ENCODE measurements at regions not wholly inside any gene's neighbourhood (a gene's known extent, or its start where the extent isn't known, plus 50 kb on each side); places are given as distances from the start of the nearest gene placed in this dataset.
A peak's percentile ranks its signal among the peaks of the same experiment; 100 is the strongest.

- Histone ChIP-seq H3K36me3 (no peaks in the 10 kb centered on the region), H3K27ac (peak overlapping the region; percentile 32 to 77 (median 71)), H3K4me1 (peaks cover 0 to 27% (median 14%) of the 10 kb centered on the region in 4 donors), H3K27me3 (no peaks in the 10 kb centered on the region), H3K4me3 (no peak overlapping the region), H3K9me3 (no peaks in the 10 kb centered on the region)
- TF ChIP-seq POLR2AphosphoS5 (IDR thresholded peaks at IDR 0.05), result peak in 1 of 3 donors; percentile 46
- TF ChIP-seq, protein P1, sequence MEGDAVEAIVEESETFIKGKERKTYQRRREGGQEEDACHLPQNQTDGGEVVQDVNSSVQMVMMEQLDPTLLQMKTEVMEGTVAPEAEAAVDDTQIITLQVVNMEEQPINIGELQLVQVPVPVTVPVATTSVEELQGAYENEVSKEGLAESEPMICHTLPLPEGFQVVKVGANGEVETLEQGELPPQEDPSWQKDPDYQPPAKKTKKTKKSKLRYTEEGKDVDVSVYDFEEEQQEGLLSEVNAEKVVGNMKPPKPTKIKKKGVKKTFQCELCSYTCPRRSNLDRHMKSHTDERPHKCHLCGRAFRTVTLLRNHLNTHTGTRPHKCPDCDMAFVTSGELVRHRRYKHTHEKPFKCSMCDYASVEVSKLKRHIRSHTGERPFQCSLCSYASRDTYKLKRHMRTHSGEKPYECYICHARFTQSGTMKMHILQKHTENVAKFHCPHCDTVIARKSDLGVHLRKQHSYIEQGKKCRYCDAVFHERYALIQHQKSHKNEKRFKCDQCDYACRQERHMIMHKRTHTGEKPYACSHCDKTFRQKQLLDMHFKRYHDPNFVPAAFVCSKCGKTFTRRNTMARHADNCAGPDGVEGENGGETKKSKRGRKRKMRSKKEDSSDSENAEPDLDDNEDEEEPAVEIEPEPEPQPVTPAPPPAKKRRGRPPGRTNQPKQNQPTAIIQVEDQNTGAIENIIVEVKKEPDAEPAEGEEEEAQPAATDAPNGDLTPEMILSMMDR (IDR thresholded peaks at IDR 0.05), result no peak
- 50 to 61% methylated on average over 1 of the region's 1 CpG for WGBS, 2 donors (ENCODE audit: low coverage in 1 of 2)
- DNase-seq, result no peak
- in situ Hi-C loops (cut with MboI; ENCODE audit: low pct_ligation_motif_present in 1 of 4, low pct_unique_long_range_greater_than_20kb in 1 of 4, low sequenced_read_pairs in 3 of 4) (loop anchor here in 1 of 4 donors (25.0 kb wide), 1 partner anchor 695 kb away; the partner anchor contains the start of gene CDH11), intact Hi-C loops (cut with DNase I; ENCODE audit: low total_unique reads) (no loop called here)
Observed at GRCh38 chr16:64417711-64418227, 704.1 kb downstream of the CDH11 start.

DNA sequence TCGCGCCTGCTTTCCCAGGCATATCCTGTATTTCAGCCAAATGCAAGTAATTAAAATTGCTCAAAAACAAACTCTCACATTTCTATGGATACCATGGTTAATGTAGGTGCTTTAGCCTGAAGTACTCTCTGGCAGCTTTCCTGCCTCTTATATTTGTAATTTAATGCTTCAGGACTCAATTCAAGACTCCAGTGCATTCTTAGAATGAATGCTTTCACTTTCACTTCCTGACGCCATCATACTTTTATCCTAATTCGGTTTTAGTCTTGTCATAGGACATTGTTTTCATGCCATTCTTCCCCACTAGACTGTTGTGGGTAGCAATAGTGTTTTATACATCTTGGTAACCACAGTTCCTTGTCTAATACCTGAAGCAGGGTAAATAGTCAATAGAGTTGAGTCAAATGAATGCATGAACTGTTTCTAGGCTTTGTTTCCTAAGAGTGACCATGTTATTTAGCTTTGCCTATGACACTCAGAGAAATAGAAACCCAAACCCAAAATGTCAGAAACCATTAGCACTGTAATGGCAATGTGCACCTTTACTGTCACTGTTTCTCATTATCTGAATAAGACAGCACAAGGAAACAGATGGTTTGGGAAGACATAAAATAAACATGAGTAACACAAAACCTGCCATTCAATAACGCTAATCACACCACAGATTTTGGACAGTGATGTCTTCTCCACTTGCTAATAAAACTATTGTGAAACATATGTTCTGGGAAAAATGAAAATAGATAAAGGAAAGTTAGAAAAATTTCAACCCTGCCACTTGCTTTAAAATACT lies 705.5 kb downstream of the CDH11 start:
- intact Hi-C loops (cut with DNase I; ENCODE audit: low total_unique reads), result no loop called here
- Histone ChIP-seq H3K9me3 (no peaks in the 10 kb centered on the region), H3K4me3 (peak overlapping the region in 1 of 4 donors; percentile 20), H3K4me1 (peaks cover 0 to 27% (median 14%) of the 10 kb centered on the region in 4 donors), H3K36me3 (no peaks in the 10 kb centered on the region), H3K27ac (peak overlapping the region in 3 of 4 donors; percentile 10 to 21 (median 10)), H3K27me3 (no peaks in the 10 kb centered on the region)
- TF ChIP-seq, protein P1 (IDR thresholded peaks at IDR 0.05), result no peak
- no peak for TF ChIP-seq POLR2AphosphoS5 (IDR thresholded peaks at IDR 0.05)
- no peak for TF ChIP-seq POLR2A (IDR thresholded peaks at IDR 0.05)
- TF ChIP-seq EP300 (IDR thresholded peaks at IDR 0.05; ENCODE audit: low read depth), result no peak
- DNase-seq, result no peak
- 49 to 50% methylated on average over 5 of the region's 5 CpGs for WGBS, 2 donors (ENCODE audit: low coverage in 1 of 2)
- in situ Hi-C loops (cut with MboI; ENCODE audit: low pct_ligation_motif_present in 1 of 4, low pct_unique_long_range_greater_than_20kb in 1 of 4, low sequenced_read_pairs in 3 of 4), result loop anchor here in 1 of 4 donors (25.0 kb wide), 1 partner anchor 696 kb away; the partner anchor contains the start of gene CDH11

DNA sequence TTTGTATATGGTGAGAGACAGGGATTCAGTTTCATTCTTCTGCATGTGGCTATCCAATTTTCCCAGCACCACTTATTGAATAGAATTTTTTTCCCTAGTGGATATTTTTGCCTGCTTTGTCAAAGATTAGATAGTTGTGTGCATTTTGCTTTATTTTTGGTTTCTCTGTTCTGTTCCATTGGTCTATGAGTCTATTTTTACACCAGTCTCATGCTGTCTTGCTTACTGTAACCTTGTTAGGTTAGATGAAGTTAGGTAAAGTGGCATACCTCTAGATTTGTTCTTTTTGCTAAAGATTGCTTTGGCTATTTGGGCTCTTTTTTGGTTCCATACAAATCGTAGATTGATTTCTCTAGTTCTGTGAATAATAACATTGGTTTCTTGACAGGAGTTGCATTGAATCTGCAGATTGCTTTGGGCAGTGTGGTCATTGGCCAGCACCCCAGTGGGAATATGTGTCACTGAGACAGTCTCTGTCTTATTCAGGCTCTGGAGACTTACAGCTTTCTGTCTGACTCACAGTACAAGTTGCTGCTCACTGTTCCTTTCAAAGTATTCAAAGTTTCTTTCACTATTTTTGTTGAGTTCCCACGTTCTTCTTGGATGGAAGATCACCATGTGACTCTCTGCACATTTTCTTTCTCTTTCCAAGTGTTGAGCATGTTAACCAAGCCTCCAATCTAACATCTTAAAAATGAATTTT lies 709.1 kb downstream of the CDH11 start:
- Histone ChIP-seq H3K36me3 (no peaks in the 10 kb centered on the region), H3K27me3 (no peaks in the 10 kb centered on the region), H3K4me1 (peaks cover 0 to 14% (median 7%) of the 10 kb centered on the region in 4 donors), H3K27ac (no peak overlapping the region), H3K9me3 (no peaks in the 10 kb centered on the region), H3K4me3 (no peak overlapping the region)
- WGBS, 2 donors (ENCODE audit: low coverage in 1 of 2), result 62 to 73% methylated on average over 2 of the region's 2 CpGs
- DNase-seq, result no peak
- in situ Hi-C loops (cut with MboI; ENCODE audit: low pct_ligation_motif_present in 1 of 4, low pct_unique_long_range_greater_than_20kb in 1 of 4, low sequenced_read_pairs in 3 of 4), result loop anchor here in 1 of 4 donors (25.0 kb wide), 1 partner anchor 700 kb away; the partner anchor contains the start of gene CDH11
- TF ChIP-seq POLR2AphosphoS5 (IDR thresholded peaks at IDR 0.05), result no peak
- TF ChIP-seq, protein P1 (IDR thresholded peaks at IDR 0.05), result no peak
- no peak for TF ChIP-seq EP300 (IDR thresholded peaks at IDR 0.05; ENCODE audit: low read depth)
- TF ChIP-seq POLR2A (IDR thresholded peaks at IDR 0.05), result no peak
- intact Hi-C loops (cut with DNase I; ENCODE audit: low total_unique reads), result no loop called here

DNA sequence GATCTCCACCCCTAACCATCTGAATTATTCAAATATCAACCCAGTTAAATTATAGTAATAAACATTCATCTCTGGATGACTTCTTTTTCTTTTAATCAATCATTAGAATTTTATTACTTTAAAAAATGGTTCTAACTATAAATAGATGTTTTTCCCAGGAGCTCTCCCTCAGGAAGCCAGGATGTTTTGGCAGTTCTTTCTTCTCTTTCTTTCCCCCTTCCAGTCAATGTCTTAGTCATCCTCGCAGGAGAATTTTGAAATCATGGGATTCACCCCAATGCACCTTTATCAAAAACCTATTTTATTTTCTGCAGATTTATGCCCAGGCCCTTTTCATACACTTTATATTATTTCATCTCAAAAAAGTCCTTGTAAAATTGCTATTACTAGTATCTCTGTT lies 711.6 kb downstream of the CDH11 start:
- H3K27me3 ChIP-seq, result no peaks in the 10 kb centered on the region
- H3K27ac ChIP-seq, result no peak overlapping the region
- intact Hi-C loops (cut with DNase I; ENCODE audit: low total_unique reads), result no loop called here
- WGBS, 2 donors (ENCODE audit: low coverage in 1 of 2), result 66 to 70% methylated on average over 1 of the region's 1 CpG
- no peak for TF ChIP-seq EP300 (IDR thresholded peaks at IDR 0.05; ENCODE audit: low read depth)
- TF ChIP-seq POLR2A (IDR thresholded peaks at IDR 0.05), result no peak
- TF ChIP-seq POLR2AphosphoS5 (IDR thresholded peaks at IDR 0.05), result no peak
- TF ChIP-seq, protein P1 (IDR thresholded peaks at IDR 0.05), result no peak
- H3K9me3 ChIP-seq, result no peaks in the 10 kb centered on the region
- no peak overlapping the region for H3K4me3 ChIP-seq
- in situ Hi-C loops (cut with MboI; ENCODE audit: low pct_ligation_motif_present in 1 of 4, low pct_unique_long_range_greater_than_20kb in 1 of 4, low sequenced_read_pairs in 3 of 4), result loop anchor here in 1 of 4 donors (25.0 kb wide), 1 partner anchor 702 kb away; the partner anchor contains the start of gene CDH11
- H3K4me1 ChIP-seq, result peaks cover 0 to 4% (median 0%) of the 10 kb centered on the region in 4 donors
- DNase-seq, result no peak
- H3K36me3 ChIP-seq, result no peaks in the 10 kb centered on the region

Measured in transverse colon (tissue), 4 donors.